ENCODE measurements at regions not wholly inside any gene's neighbourhood (a gene's known extent, or its start where the extent isn't known, plus 50 kb on each side); places are given as distances from the start of the nearest gene placed in this dataset.
A peak's percentile ranks its signal among the peaks of the same experiment; 100 is the strongest.

GRCh38 chr7:46653848-46654247 is 732.8 kb upstream of the IGFBP3 start:
- BruUV-seq (replicated peaks): no TSS peak
- TF ChIP-seq RAD21 (IDR thresholded peaks at IDR 0.05; ENCODE audit: low read depth): no peak
- Histone ChIP-seq H3K27ac (ENCODE audit: low read depth, low read length) (no peak overlapping the region), H3K79me2 (ENCODE audit: insufficient read depth, low read length) (no peaks in the 10 kb centered on the region), H3K4me2 (ENCODE audit: low read length) (no peak overlapping the region), H3K4me1 (ENCODE audit: control insufficient read depth in 1 of 2, insufficient read depth in 2 of 2, low read length in 2 of 2) (peaks cover 18 to 33% of the 10 kb centered on the region in 2 experiments), H2AFZ (ENCODE audit: low read depth, low read length, poor library complexity, severe bottlenecking) (no peak overlapping the region), H4K20me1 (ENCODE audit: insufficient read depth) (no peaks in the 10 kb centered on the region), H3K9ac (ENCODE audit: low read length) (no peak overlapping the region), H3K36me3 (ENCODE audit: control insufficient read depth in 1 of 2, insufficient read depth in 2 of 2, low read length in 2 of 2) (no peaks in the 10 kb centered on the region), H3K9me2 (ENCODE audit: insufficient read depth) (no peaks in the 10 kb centered on the region), H3K27me3 (ENCODE audit: insufficient read depth, low read length) (no peaks in the 10 kb centered on the region), H3K9me3 (ENCODE audit: control insufficient read depth in 1 of 2, insufficient read depth in 1 of 2, low read depth in 1 of 2, low read length in 2 of 2) (no peaks in the 10 kb centered on the region), H3K4me3 (replicated peaks in 1 of 2; ENCODE audit: low read depth in 1 of 2, low read length in 2 of 2) (no peak overlapping the region)
- RAD21 ChIA-PET (ENCODE audit: low non-redundant PET in 1 of 2, low total read pairs in 2 of 2, uncharacterized antibody in 2 of 2, unreplicated experiment in 2 of 2): no interaction called here
- ATAC-seq (no peak), DNase-seq (ENCODE audit: low read depth, low spot score) (no peak)
- intact Hi-C loops (cut with micrococcal nuclease): loop anchor here (5.0 kb wide), 1 partner anchor 98 kb away; no protein-coding TSS in a partner anchor
- POLR2A ChIA-PET: no interaction called here
- CTCF ChIA-PET: no interaction called here

GRCh38 chr7:46652317-46652716 is 731.2 kb upstream of the IGFBP3 start:
- Histone ChIP-seq H3K27ac (ENCODE audit: low read depth, low read length) (peak overlapping the region; percentile 74), H4K20me1 (ENCODE audit: insufficient read depth) (no peaks in the 10 kb centered on the region), H3K79me2 (ENCODE audit: insufficient read depth, low read length) (no peaks in the 10 kb centered on the region), H3K4me3 (replicated peaks in 1 of 2; ENCODE audit: low read depth in 1 of 2, low read length in 2 of 2) (no peak overlapping the region; a peak in 1 of 4 replicates), H3K9me2 (ENCODE audit: insufficient read depth) (no peaks in the 10 kb centered on the region), H3K27me3 (ENCODE audit: insufficient read depth, low read length) (no peaks in the 10 kb centered on the region), H3K9ac (ENCODE audit: low read length) (peak overlapping the region; percentile 66), H3K9me3 (ENCODE audit: control insufficient read depth in 1 of 2, insufficient read depth in 1 of 2, low read depth in 1 of 2, low read length in 2 of 2) (no peaks in the 10 kb centered on the region; a peak in 1 of 4 replicates), H3K4me2 (ENCODE audit: low read length) (peak overlapping the region; percentile 76), H2AFZ (ENCODE audit: low read depth, low read length, poor library complexity, severe bottlenecking) (peak overlapping the region; percentile 50), H3K4me1 (ENCODE audit: control insufficient read depth in 1 of 2, insufficient read depth in 2 of 2, low read length in 2 of 2) (peaks cover 18 to 33% of the 10 kb centered on the region in 2 experiments), H3K36me3 (ENCODE audit: control insufficient read depth in 1 of 2, insufficient read depth in 2 of 2, low read length in 2 of 2) (no peaks in the 10 kb centered on the region)
- intact Hi-C loops (cut with micrococcal nuclease): loop anchor here (5.0 kb wide), 1 partner anchor 100 kb away; no protein-coding TSS in a partner anchor
- RAD21 ChIA-PET (ENCODE audit: low non-redundant PET in 1 of 2, low total read pairs in 2 of 2, uncharacterized antibody in 2 of 2, unreplicated experiment in 2 of 2): no interaction called here
- BruUV-seq (replicated peaks): no TSS peak
- CTCF ChIA-PET: no interaction called here
- POLR2A ChIA-PET: no interaction called here
- DNase-seq (ENCODE audit: low read depth, low spot score) (no peak), ATAC-seq (no peak)
- TF ChIP-seq REST (IDR thresholded peaks at IDR 0.05; ENCODE audit: low read depth) (no peak), SIN3A (IDR thresholded peaks at IDR 0.05; ENCODE audit: low read depth) (no peak), TCF7L2 (IDR thresholded peaks at IDR 0.05; ENCODE audit: borderline replicate concordance, extremely low read depth, insufficient read depth, insufficient read length) (no peak), CTCF (IDR thresholded peaks at IDR 0.05 in 2 of 3, conservative IDR thresholded peaks at IDR 0.05 in 1 of 3; ENCODE audit: borderline replicate concordance in 1 of 3, insufficient read depth in 1 of 3, low read depth in 2 of 3, low read length in 2 of 3) (no peak), ZBTB33 (IDR thresholded peaks at IDR 0.05; ENCODE audit: extremely low read depth, insufficient replicate concordance, low read length) (no peak), ZNF274 (IDR thresholded peaks at IDR 0.05; ENCODE audit: low read depth, low read length) (no peak)
